ENCODE measurements at regions not wholly inside any gene's neighbourhood (a gene's known extent, or its start where the extent isn't known, plus 50 kb on each side); places are given as distances from the start of the nearest gene placed in this dataset.

GRCh38 chr15:38072007-38072347 lies 137.5 kb downstream of the TMCO5A start:
- no peak for DNase-seq
- Mint-ChIP-seq H3K36me3 (ENCODE audit: low read depth) (no peaks in the 10 kb centered on the region), H3K4me1 (peaks cover 34% of the 10 kb centered on the region), H3K9me3 (no peaks in the 10 kb centered on the region), H3K4me3 (peak overlapping the region; percentile 50), H3K27me3 (peaks cover 78% of the 10 kb centered on the region), H3K27ac (no peak overlapping the region)
- ChIA-PET CTCF (interaction anchor here (0.8 to 1.1 kb wide), 3 partner anchors 9 to 70 kb away, joined by 3 to 4 read pairs (median 3); no protein-coding TSS in a partner anchor), POLR2A (interaction anchor here (0.9 kb wide), 1 partner anchor 21 kb away, joined by 3 read pairs; no protein-coding TSS in a partner anchor)

GRCh38 chr15:38072348-38073177 lies 138.1 kb downstream of the TMCO5A start:
- peak overlapping the region; percentile 50 for H3K4me3 Mint-ChIP-seq
- peaks cover 34% of the 10 kb centered on the region for H3K4me1 Mint-ChIP-seq
- CTCF ChIA-PET: interaction anchor here (0.8 to 1.1 kb wide), 3 partner anchors 10 to 71 kb away, joined by 3 to 4 read pairs (median 3); no protein-coding TSS in a partner anchor
- H3K27me3 Mint-ChIP-seq: peaks cover 80% of the 10 kb centered on the region
- POLR2A ChIA-PET: interaction anchor here (0.8 to 0.9 kb wide), 2 partner anchors 11 to 22 kb away, joined by 3 read pairs; no protein-coding TSS in a partner anchor
- H3K9me3 Mint-ChIP-seq: no peaks in the 10 kb centered on the region
- H3K36me3 Mint-ChIP-seq (ENCODE audit: low read depth): no peaks in the 10 kb centered on the region
- no peak overlapping the region for H3K27ac Mint-ChIP-seq
- peak; percentile 28 for DNase-seq

- peak overlapping the region; percentile 5 for H3K4me3 Mint-ChIP-seq
- no peaks in the 10 kb centered on the region for H3K9me3 Mint-ChIP-seq
- DNase-seq: no peak
- no peaks in the 10 kb centered on the region for H3K36me3 Mint-ChIP-seq (ENCODE audit: low read depth)
- ChIA-PET POLR2A (no interaction called here), CTCF (interaction anchor here (1.1 kb wide), 1 partner anchor 71 kb away, joined by 3 read pairs; no protein-coding TSS in a partner anchor)
- peaks cover 75% of the 10 kb centered on the region for H3K27me3 Mint-ChIP-seq
- H3K4me1 Mint-ChIP-seq: peaks cover 30% of the 10 kb centered on the region
- H3K27ac Mint-ChIP-seq: no peak overlapping the region
Measured at GRCh38 chr15:38073178-38073946, 138.9 kb downstream of the TMCO5A start.

- H3K27me3 Mint-ChIP-seq: peaks cover 73% of the 10 kb centered on the region
- H3K4me3 Mint-ChIP-seq: no peak overlapping the region
- H3K27ac Mint-ChIP-seq: no peak overlapping the region
- ChIA-PET CTCF (no interaction called here), POLR2A (no interaction called here)
- H3K4me1 Mint-ChIP-seq: peaks cover 26% of the 10 kb centered on the region
- no peak for DNase-seq
- no peaks in the 10 kb centered on the region for H3K36me3 Mint-ChIP-seq (ENCODE audit: low read depth)
- H3K9me3 Mint-ChIP-seq: no peaks in the 10 kb centered on the region
Measured at GRCh38 chr15:38074029-38074428, 139.6 kb downstream of the TMCO5A start.

GRCh38 chr15:38075466-38075865 lies 141.0 kb downstream of the TMCO5A start:
- CTCF ChIA-PET: interaction anchor here (0.9 kb wide), 1 partner anchor 9 kb away, joined by 3 read pairs; no protein-coding TSS in a partner anchor
- no peak overlapping the region for H3K27ac Mint-ChIP-seq
- peaks cover 67% of the 10 kb centered on the region for H3K27me3 Mint-ChIP-seq
- H3K36me3 Mint-ChIP-seq (ENCODE audit: low read depth): no peaks in the 10 kb centered on the region
- POLR2A ChIA-PET: interaction anchor here (1.0 kb wide), 1 partner anchor 8 kb away, joined by 4 read pairs; no protein-coding TSS in a partner anchor
- no peak overlapping the region for H3K4me3 Mint-ChIP-seq
- H3K9me3 Mint-ChIP-seq: no peaks in the 10 kb centered on the region
- DNase-seq: no peak
- H3K4me1 Mint-ChIP-seq: peaks cover 17% of the 10 kb centered on the region

- Mint-ChIP-seq H3K4me3 (no peak overlapping the region), H3K36me3 (ENCODE audit: low read depth) (no peaks in the 10 kb centered on the region), H3K27me3 (peaks cover 60% of the 10 kb centered on the region), H3K9me3 (no peaks in the 10 kb centered on the region), H3K27ac (no peak overlapping the region), H3K4me1 (peaks cover 12% of the 10 kb centered on the region)
- POLR2A ChIA-PET: no interaction called here
- CTCF ChIA-PET: no interaction called here
- no peak for DNase-seq
Measured at GRCh38 chr15:38076786-38077185, 142.3 kb downstream of the TMCO5A start.

- Mint-ChIP-seq H3K27me3 (peaks cover 50% of the 10 kb centered on the region), H3K4me1 (peaks cover 7% of the 10 kb centered on the region), H3K4me3 (no peak overlapping the region), H3K36me3 (ENCODE audit: low read depth) (no peaks in the 10 kb centered on the region), H3K9me3 (no peaks in the 10 kb centered on the region), H3K27ac (no peak overlapping the region)
- CTCF ChIA-PET: no interaction called here
- DNase-seq: no peak
- POLR2A ChIA-PET: no interaction called here
Measured at GRCh38 chr15:38079236-38079635, 144.8 kb downstream of the TMCO5A start.

GRCh38 chr15:38080651-38081275 lies 146.3 kb downstream of the TMCO5A start:
- DNase-seq: no peak
- POLR2A ChIA-PET: no interaction called here
- Mint-ChIP-seq H3K9me3 (no peaks in the 10 kb centered on the region), H3K4me1 (peaks cover 20% of the 10 kb centered on the region), H3K27me3 (peaks cover 44% of the 10 kb centered on the region), H3K4me3 (no peak overlapping the region), H3K27ac (no peak overlapping the region), H3K36me3 (ENCODE audit: low read depth) (no peaks in the 10 kb centered on the region)
- CTCF ChIA-PET: no interaction called here

GRCh38 chr15:38084289-38084688 lies 149.8 kb downstream of the TMCO5A start:
- H3K27ac Mint-ChIP-seq: no peak overlapping the region
- POLR2A ChIA-PET: interaction anchor here (0.9 to 1.4 kb wide), 3 partner anchors 9 to 15 kb away, joined by 3 to 4 read pairs (median 3); no protein-coding TSS in a partner anchor
- no peaks in the 10 kb centered on the region for H3K9me3 Mint-ChIP-seq
- no peak overlapping the region for H3K4me3 Mint-ChIP-seq
- CTCF ChIA-PET: interaction anchor here (1.0 to 1.4 kb wide), 2 partner anchors 9 to 12 kb away, joined by 3 to 4 read pairs; no protein-coding TSS in a partner anchor
- DNase-seq: peak; percentile 19
- peaks cover 51% of the 10 kb centered on the region for H3K27me3 Mint-ChIP-seq
- no peaks in the 10 kb centered on the region for H3K36me3 Mint-ChIP-seq (ENCODE audit: low read depth)
- peaks cover 24% of the 10 kb centered on the region for H3K4me1 Mint-ChIP-seq

- Mint-ChIP-seq H3K27ac (no peak overlapping the region), H3K4me3 (no peak overlapping the region), H3K9me3 (no peaks in the 10 kb centered on the region), H3K36me3 (ENCODE audit: low read depth) (no peaks in the 10 kb centered on the region), H3K27me3 (peaks cover 49% of the 10 kb centered on the region), H3K4me1 (peaks cover 24% of the 10 kb centered on the region)
- ChIA-PET POLR2A (no interaction called here), CTCF (no interaction called here)
- DNase-seq: no peak
Measured at GRCh38 chr15:38085114-38085513, 150.7 kb downstream of the TMCO5A start.

GRCh38 chr15:38085931-38086568 lies 151.6 kb downstream of the TMCO5A start:
- H3K27me3 Mint-ChIP-seq: peaks cover 47% of the 10 kb centered on the region
- no peak for DNase-seq
- H3K36me3 Mint-ChIP-seq (ENCODE audit: low read depth): no peaks in the 10 kb centered on the region
- H3K27ac Mint-ChIP-seq: no peak overlapping the region
- ChIA-PET CTCF (no interaction called here), POLR2A (no interaction called here)
- H3K4me1 Mint-ChIP-seq: peaks cover 24% of the 10 kb centered on the region
- H3K4me3 Mint-ChIP-seq: no peak overlapping the region
- no peaks in the 10 kb centered on the region for H3K9me3 Mint-ChIP-seq

GRCh38 chr15:38086611-38087010 lies 152.2 kb downstream of the TMCO5A start:
- H3K36me3 Mint-ChIP-seq (ENCODE audit: low read depth): no peaks in the 10 kb centered on the region
- no peak for DNase-seq
- no peak overlapping the region for H3K4me3 Mint-ChIP-seq
- ChIA-PET CTCF (no interaction called here), POLR2A (no interaction called here)
- H3K9me3 Mint-ChIP-seq: no peaks in the 10 kb centered on the region
- H3K4me1 Mint-ChIP-seq: peaks cover 29% of the 10 kb centered on the region
- peaks cover 43% of the 10 kb centered on the region for H3K27me3 Mint-ChIP-seq
- no peak overlapping the region for H3K27ac Mint-ChIP-seq
